Liver (tissue), 3 donors: ENCODE measurements at regions not wholly inside any gene's neighbourhood (a gene's known extent, or its start where the extent isn't known, plus 50 kb on each side); places are given as distances from the start of the nearest gene placed in this dataset.
"Not testable (repeated sequence)": the region's sequence is repeated elsewhere in the genome, so short reads cannot be mapped to it uniquely, and the experiment has no call there.

Experiments
- CTCF ChIP-seq: fragments of 150-350 bp; IDR thresholded peaks from 2 replicates; pipeline ENCODE4 v1.5.1; 2017; ENCODE audit warnings: improper control_type of control experiment, low read depth, low read length; ENCODE audit not compliant: missing input control
- JUND ChIP-seq, 2 donors: IDR thresholded peaks; 2 replicates each; pipeline ENCODE4 v1.6.1; 2016; ENCODE audit warnings: antibody characterized with exemption in 2 of 2
- REST ChIP-seq: IDR thresholded peaks from 2 replicates; pipeline ENCODE4 v1.6.1; 2016; ENCODE audit warnings: antibody characterized with exemption, mild to moderate bottlenecking
- TAF1 ChIP-seq: conservative IDR thresholded peaks from 2 replicates; pipeline ENCODE4 v1.6.1; 2016; ENCODE audit warnings: antibody characterized with exemption, mild to moderate bottlenecking
- donor health status: healthy.
- donor health status: healthy.

- not testable (repeated sequence) for TF ChIP-seq REST; CTCF; JUND (IDR thresholded peaks at IDR 0.05); TAF1
These were observed 127.4 kb downstream of the ADRA2C start for GRCh38 chr4:3893590-3893989.
